Thyroid gland (tissue), 4 donors: ENCODE measurements at regions not wholly inside any gene's neighbourhood (a gene's known extent, or its start where the extent isn't known, plus 50 kb on each side); places are given as distances from the start of the nearest gene placed in this dataset.

Experiments used
- DNase-seq, 2 donors: peaks; one replicate each; pipeline ENCODE4 v3.0.0-alpha.2; 2019
- H3K27ac ChIP-seq, 3 donors: fragments of 200-600 bp; sonication (generic); 1 replicate in 2 of 3; 2 replicates in 1 of 3; pipeline ENCODE4 v1.5.1; 2016 to 2019; ENCODE audit warnings: mild to moderate bottlenecking in 1 of 3, moderate library complexity in 1 of 3
- H3K27me3 ChIP-seq: fragments of 200-600 bp; sonication (generic); one replicate; pipeline ENCODE4 v1.5.1; 2019
- H3K36me3 ChIP-seq, 2 donors: fragments of 200-600 bp; sonication (generic); one replicate each; pipeline ENCODE4 v1.5.1; 2016 to 2019
- H3K4me1 ChIP-seq, 2 donors: fragments of 200-600 bp; sonication (generic); one replicate each; pipeline ENCODE4 v1.5.1; 2017 to 2019
- H3K4me3 ChIP-seq, 3 donors: fragments of 200-600 bp; sonication (generic); replicated peaks in 1 of 3; 1 replicate in 2 of 3; 2 replicates in 1 of 3; pipeline ENCODE4 v1.5.1; 2016; ENCODE audit warnings: mild to moderate bottlenecking in 1 of 3
- H3K9me3 ChIP-seq: fragments of 200-600 bp; sonication (generic); one replicate; pipeline ENCODE4 v1.5.1; 2017
- POLR2A ChIP-seq, 2 donors: fragments of 450-650 bp; IDR thresholded peaks; one replicate each; pipeline ENCODE4 v1.6.1; 2017; ENCODE audit warnings: antibody characterized with exemption in 2 of 2, mild to moderate bottlenecking in 2 of 2, moderate library complexity in 1 of 2
- WGBS, 2 donors: methylation state at CpG; one replicate each; pipeline ENCODE4 v1.1.5; 2017; 5-methylcytosine and 5-hydroxymethylcytosine counted together
- intact Hi-C: fragments of 100-400 bp; cut with DNase I; formaldehyde crosslinking; loops from one replicate; pipeline ENCODE4 v1.15.1; 2023
- TF ChIP-seq, protein P1 (sequence below), 6 experiments: fragments of 200-600 bp in 3 of 6; fragments of 450-650 bp in 3 of 6; sonication (generic) in 3 of 6; IDR thresholded peaks; one replicate each; pipeline ENCODE4 v1.5.1; 2016 to 2019; ENCODE audit warnings: antibody characterized with exemption in 6 of 6, mild to moderate bottlenecking in 2 of 6, inconsistent platforms in 1 of 6, moderate library complexity in 1 of 6

DNA sequence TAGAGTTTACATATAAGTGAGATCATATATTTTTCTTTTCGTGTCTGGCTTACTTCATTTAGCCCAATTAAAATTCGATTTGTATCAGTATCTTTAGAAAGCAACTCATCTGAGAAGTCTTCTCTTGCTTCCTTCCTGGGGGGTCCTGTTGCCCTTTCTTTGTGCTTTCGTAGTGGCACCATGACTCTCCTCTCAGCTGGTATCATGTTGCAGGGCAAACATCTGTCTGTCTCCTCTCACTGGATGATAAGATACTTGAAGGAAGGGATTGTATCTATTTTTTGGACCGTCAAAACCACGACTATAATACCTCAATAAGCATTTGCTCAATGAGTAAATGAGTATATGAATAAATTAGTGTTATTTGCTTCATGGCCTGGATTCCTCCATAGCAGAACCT is 382.5 kb upstream of the SORCS1 start:
- intact Hi-C loops, result no loop called here
- Histone ChIP-seq H3K4me1 (no peaks in the 10 kb centered on the region), H3K27ac (no peak overlapping the region), H3K27me3 (no peaks in the 10 kb centered on the region), H3K36me3 (no peaks in the 10 kb centered on the region), H3K4me3 (no peak overlapping the region), H3K9me3 (no peaks in the 10 kb centered on the region)
- TF ChIP-seq, protein P1, sequence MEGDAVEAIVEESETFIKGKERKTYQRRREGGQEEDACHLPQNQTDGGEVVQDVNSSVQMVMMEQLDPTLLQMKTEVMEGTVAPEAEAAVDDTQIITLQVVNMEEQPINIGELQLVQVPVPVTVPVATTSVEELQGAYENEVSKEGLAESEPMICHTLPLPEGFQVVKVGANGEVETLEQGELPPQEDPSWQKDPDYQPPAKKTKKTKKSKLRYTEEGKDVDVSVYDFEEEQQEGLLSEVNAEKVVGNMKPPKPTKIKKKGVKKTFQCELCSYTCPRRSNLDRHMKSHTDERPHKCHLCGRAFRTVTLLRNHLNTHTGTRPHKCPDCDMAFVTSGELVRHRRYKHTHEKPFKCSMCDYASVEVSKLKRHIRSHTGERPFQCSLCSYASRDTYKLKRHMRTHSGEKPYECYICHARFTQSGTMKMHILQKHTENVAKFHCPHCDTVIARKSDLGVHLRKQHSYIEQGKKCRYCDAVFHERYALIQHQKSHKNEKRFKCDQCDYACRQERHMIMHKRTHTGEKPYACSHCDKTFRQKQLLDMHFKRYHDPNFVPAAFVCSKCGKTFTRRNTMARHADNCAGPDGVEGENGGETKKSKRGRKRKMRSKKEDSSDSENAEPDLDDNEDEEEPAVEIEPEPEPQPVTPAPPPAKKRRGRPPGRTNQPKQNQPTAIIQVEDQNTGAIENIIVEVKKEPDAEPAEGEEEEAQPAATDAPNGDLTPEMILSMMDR (IDR thresholded peaks at IDR 0.05), result no peak
- TF ChIP-seq POLR2A (IDR thresholded peaks at IDR 0.05), result no peak
- DNase-seq, result no peak
- WGBS, 2 donors, result 70 to 76% methylated on average over 5 of the region's 5 CpGs

DNA sequence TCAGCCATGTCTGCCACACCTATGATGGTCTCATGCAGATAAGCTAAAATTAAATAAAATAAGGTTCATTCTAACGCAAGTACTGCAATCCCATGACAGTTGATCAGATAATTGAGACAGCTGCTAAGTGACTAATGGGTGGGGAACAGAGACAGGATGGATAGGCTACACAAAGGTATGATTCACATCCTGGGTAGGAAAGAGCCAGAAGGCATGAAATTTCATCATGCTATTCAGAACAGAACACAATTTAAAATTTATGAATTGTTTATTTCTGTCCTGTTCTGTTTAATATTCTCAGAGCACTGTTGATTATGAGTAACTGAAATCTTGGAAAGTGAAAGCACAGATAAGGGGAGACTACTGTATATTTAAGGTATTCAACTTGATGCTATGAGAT is 381.8 kb upstream of the SORCS1 start:
- H3K27ac ChIP-seq, result no peak overlapping the region
- no peaks in the 10 kb centered on the region for H3K27me3 ChIP-seq
- no peaks in the 10 kb centered on the region for H3K4me1 ChIP-seq
- no peaks in the 10 kb centered on the region for H3K36me3 ChIP-seq
- H3K9me3 ChIP-seq, result no peaks in the 10 kb centered on the region
- no peak for DNase-seq
- intact Hi-C loops, result no loop called here
- TF ChIP-seq, protein P1 (IDR thresholded peaks at IDR 0.05), result no peak
- TF ChIP-seq POLR2A (IDR thresholded peaks at IDR 0.05), result no peak
- WGBS, 2 donors, result 67 to 80% methylated on average over 1 of the region's 1 CpG
- H3K4me3 ChIP-seq, result no peak overlapping the region

DNA sequence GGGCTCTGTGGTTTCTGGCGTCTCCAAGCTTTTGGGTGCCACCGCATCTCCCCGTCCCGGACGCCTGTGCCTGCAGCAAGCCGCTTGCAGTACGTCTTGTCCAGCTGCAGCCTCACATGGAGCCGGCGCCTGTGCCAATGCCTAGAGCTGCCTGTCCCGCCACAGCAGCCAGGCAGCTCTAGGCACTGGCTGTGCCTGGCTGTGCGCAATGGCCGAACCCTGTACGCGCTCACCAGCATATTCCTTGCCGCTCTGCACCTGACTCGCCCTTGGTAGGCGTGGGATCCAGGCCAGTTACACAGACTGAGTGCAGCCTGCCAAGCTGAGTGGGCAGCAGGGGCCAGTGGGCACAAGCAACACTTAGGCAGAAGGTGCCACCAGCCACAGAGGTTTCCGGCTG is 381.2 kb upstream of the SORCS1 start:
- TF ChIP-seq POLR2A (IDR thresholded peaks at IDR 0.05), result no peak
- TF ChIP-seq, protein P1 (IDR thresholded peaks at IDR 0.05), result no peak
- Histone ChIP-seq H3K27ac (no peak overlapping the region), H3K9me3 (no peaks in the 10 kb centered on the region), H3K4me3 (no peak overlapping the region), H3K27me3 (no peaks in the 10 kb centered on the region), H3K36me3 (no peaks in the 10 kb centered on the region), H3K4me1 (no peaks in the 10 kb centered on the region)
- DNase-seq, result no peak
- intact Hi-C loops, result no loop called here
- 80 to 99% methylated on average over 4 to 18 of the region's 18 CpGs for WGBS, 2 donors

DNA sequence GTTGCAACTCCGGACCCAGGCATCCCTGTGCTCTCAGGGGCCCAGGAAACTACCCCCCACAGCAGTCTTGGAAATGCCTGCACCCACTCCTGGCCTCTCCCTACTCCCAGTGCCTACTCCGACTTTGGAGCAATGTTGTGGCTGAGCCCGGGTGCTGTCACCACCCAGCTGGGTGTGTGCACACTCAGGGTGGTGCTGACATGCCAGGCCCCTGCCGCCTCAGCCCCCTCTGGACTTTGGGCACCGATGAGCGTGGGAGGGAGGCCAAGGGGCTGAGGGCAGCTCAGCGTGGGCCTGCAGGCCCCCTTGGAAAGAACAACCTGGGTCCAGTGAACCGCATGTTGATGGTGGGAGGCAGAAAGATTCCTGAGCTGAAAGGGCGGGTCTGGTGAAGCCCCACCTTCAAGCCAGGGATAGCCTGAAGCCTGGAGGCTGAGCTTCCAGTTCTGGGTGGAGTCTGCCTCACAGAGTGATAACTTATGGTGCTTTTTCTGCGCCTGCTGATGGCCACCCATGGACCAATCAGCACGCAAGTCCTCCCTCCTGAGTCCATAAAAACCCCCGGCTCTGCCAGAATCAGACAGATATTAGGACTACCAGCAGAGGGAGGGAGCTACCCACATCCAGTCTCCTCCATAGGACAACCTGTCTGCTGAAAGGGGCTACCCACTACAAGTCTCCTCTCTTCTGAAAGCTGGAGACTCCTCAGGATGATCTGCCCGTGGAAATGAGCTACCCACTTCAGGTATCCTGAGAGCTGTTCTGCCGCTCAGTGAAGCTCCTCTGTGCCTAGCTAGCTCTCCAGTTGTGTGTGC is 380.4 kb upstream of the SORCS1 start:
- Histone ChIP-seq H3K27ac (no peak overlapping the region), H3K36me3 (no peaks in the 10 kb centered on the region), H3K4me3 (no peak overlapping the region), H3K9me3 (no peaks in the 10 kb centered on the region), H3K27me3 (no peaks in the 10 kb centered on the region), H3K4me1 (no peaks in the 10 kb centered on the region)
- 91 to 96% methylated on average over 12 to 14 of the region's 14 CpGs for WGBS, 2 donors
- TF ChIP-seq POLR2A (IDR thresholded peaks at IDR 0.05), result no peak
- TF ChIP-seq, protein P1 (IDR thresholded peaks at IDR 0.05), result no peak
- intact Hi-C loops, result no loop called here
- no peak for DNase-seq

DNA sequence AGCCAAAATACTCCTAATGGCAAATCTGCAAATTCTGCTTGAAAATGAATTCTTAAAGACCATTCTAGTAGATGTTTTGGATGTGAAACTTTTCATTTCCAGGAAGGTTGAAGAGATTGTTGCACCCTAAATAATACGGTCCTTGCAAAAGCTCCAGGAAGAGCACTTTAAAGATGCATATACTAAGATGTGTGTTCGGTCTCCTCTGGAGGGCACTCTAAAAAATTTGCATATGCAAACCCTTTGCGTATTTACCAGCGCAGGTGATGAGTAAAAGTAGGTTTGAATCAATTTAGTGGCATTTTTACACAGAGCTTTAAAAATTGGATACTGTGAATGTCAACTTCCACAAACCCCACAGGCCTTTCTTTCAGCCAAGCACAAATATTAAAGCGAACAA is 378.1 kb upstream of the SORCS1 start:
- WGBS, 2 donors, result 82 to 86% methylated on average over 5 of the region's 5 CpGs
- DNase-seq, result no peak
- H3K36me3 ChIP-seq, result no peaks in the 10 kb centered on the region
- no peaks in the 10 kb centered on the region for H3K27me3 ChIP-seq
- H3K4me1 ChIP-seq, result no peaks in the 10 kb centered on the region
- H3K4me3 ChIP-seq, result no peak overlapping the region
- TF ChIP-seq, protein P1 (IDR thresholded peaks at IDR 0.05), result no peak
- no peak for TF ChIP-seq POLR2A (IDR thresholded peaks at IDR 0.05)
- H3K9me3 ChIP-seq, result no peaks in the 10 kb centered on the region
- H3K27ac ChIP-seq, result no peak overlapping the region
- intact Hi-C loops, result no loop called here
